ENCODE measurements at regions not wholly inside any gene's neighbourhood (a gene's known extent, or its start where the extent isn't known, plus 50 kb on each side); places are given as distances from the start of the nearest gene placed in this dataset.

GRCh38 chr14:98555440-98555839 lies 716.6 kb downstream of the BCL11B start:
- H3K4me3 ChIP-seq (ENCODE audit: low read length), result no peak overlapping the region
- no peak for DNase-seq (ENCODE audit: low read depth)
- TF ChIP-seq CTCF (conservative IDR thresholded peaks at IDR 0.05; ENCODE audit: low read depth, low read length), result no peak

GRCh38 chr14:98564006-98564405 lies 708.0 kb downstream of the BCL11B start:
- TF ChIP-seq CTCF (conservative IDR thresholded peaks at IDR 0.05; ENCODE audit: low read depth, low read length), result no peak
- no peak overlapping the region for H3K4me3 ChIP-seq (ENCODE audit: low read length)
- DNase-seq (ENCODE audit: low read depth), result no peak

GRCh38 chr14:98564541-98564940 lies 707.5 kb downstream of the BCL11B start:
- H3K4me3 ChIP-seq (ENCODE audit: low read length), result no peak overlapping the region
- no peak for DNase-seq (ENCODE audit: low read depth)
- TF ChIP-seq CTCF (conservative IDR thresholded peaks at IDR 0.05; ENCODE audit: low read depth, low read length), result no peak

- no peak for TF ChIP-seq CTCF (conservative IDR thresholded peaks at IDR 0.05; ENCODE audit: low read depth, low read length)
- no peak overlapping the region for H3K4me3 ChIP-seq (ENCODE audit: low read length)
- DNase-seq (ENCODE audit: low read depth), result no peak
Observed at GRCh38 chr14:98571104-98571503, 700.9 kb downstream of the BCL11B start.

- no peak overlapping the region for H3K4me3 ChIP-seq (ENCODE audit: low read length)
- no peak for TF ChIP-seq CTCF (conservative IDR thresholded peaks at IDR 0.05; ENCODE audit: low read depth, low read length)
- DNase-seq (ENCODE audit: low read depth), result no peak
Observed at GRCh38 chr14:98573082-98573481, 698.9 kb downstream of the BCL11B start.

GRCh38 chr14:98576463-98576862 lies 695.5 kb downstream of the BCL11B start:
- TF ChIP-seq CTCF (conservative IDR thresholded peaks at IDR 0.05; ENCODE audit: low read depth, low read length), result no peak
- no peak for DNase-seq (ENCODE audit: low read depth)

GRCh38 chr14:98578204-98578603 lies 693.8 kb downstream of the BCL11B start:
- peak; percentile 91 for DNase-seq (ENCODE audit: low read depth)
- TF ChIP-seq CTCF (conservative IDR thresholded peaks at IDR 0.05; ENCODE audit: low read depth, low read length), result no peak
- no peak overlapping the region for H3K4me3 ChIP-seq (ENCODE audit: low read length)

More at GRCh38 chr14:98576463-98576862, 695.5 kb downstream of the BCL11B start:
- no peak overlapping the region for H3K4me3 ChIP-seq (ENCODE audit: low read length)

Measured in retinal pigment epithelial cell (primary cell).